WTC11 (cell line): ENCODE measurements at regions not wholly inside any gene's neighbourhood (a gene's known extent, or its start where the extent isn't known, plus 50 kb on each side); places are given as distances from the start of the nearest gene placed in this dataset.

Source experiments
- ATAC-seq: fragments of 200-7000 bp; cut with Tn5 transposase; 2 replicates; pipeline ENCODE4 v1.10.0; 2021; ENCODE audit warnings: mild to moderate bottlenecking, moderate library complexity
- CTCF ChIA-PET: fragments of 300-600 bp; sonication (Branson Sonifier 250); formaldehyde crosslinking; loops from one replicate; lab custom pipeline; 2021; ENCODE audit warnings: antibody characterized with exemption; lab: Charles Lee
- POLR2A ChIA-PET: fragments of 350-600 bp; sonication (Branson Sonifier 250); formaldehyde crosslinking; loops from one replicate; lab custom pipeline; 2021; ENCODE audit warnings: antibody characterized with exemption; lab: Charles Lee
- DNase-seq: peaks from one replicate; pipeline ENCODE4 v3.0.0; 2021; ENCODE audit warnings: low spot score
- H3K27ac Mint-ChIP-seq: 2 replicates; pipeline ENCODE4 v1.8.0; 2021; ENCODE audit warnings: mixed read lengths
- H3K27me3 Mint-ChIP-seq: 2 replicates; pipeline ENCODE4 v1.8.0; 2021; ENCODE audit warnings: low read depth, mild to moderate bottlenecking, moderate library complexity, mixed read lengths
- H3K36me3 Mint-ChIP-seq: 2 replicates; pipeline ENCODE4 v1.8.0; 2021; ENCODE audit warnings: mixed read lengths
- H3K4me1 Mint-ChIP-seq: 2 replicates; pipeline ENCODE4 v1.8.0; 2022; ENCODE audit warnings: mixed read lengths
- H3K4me3 Mint-ChIP-seq: 2 replicates; pipeline ENCODE4 v1.8.0; 2021; ENCODE audit warnings: mild to moderate bottlenecking, moderate library complexity, mixed read lengths
- H3K9me3 Mint-ChIP-seq: 2 replicates; pipeline ENCODE4 v1.8.0; 2021; ENCODE audit warnings: mixed read lengths
- ARID4B ChIP-seq: sonication (generic); formaldehyde crosslinking; IDR thresholded peaks from 2 replicates; pipeline ENCODE4 v1.8.0; 2023; ENCODE audit warnings: missing genetic modification reagents, mild to moderate bottlenecking, borderline replicate concordance
- CTCF ChIP-seq: fragments of 200-600 bp; IDR thresholded peaks from 2 replicates; pipeline ENCODE4 v1.8.0; 2022; ENCODE audit warnings: antibody characterized with exemption
- E2F1 ChIP-seq: sonication (generic); formaldehyde crosslinking; IDR thresholded peaks from 2 replicates; pipeline ENCODE4 v1.8.0; 2022; ENCODE audit warnings: mild to moderate bottlenecking, missing genetic modification reagents
- ERG ChIP-seq: fragments of 250-450 bp; sonication (Bioruptor Pico); IDR thresholded peaks from 2 replicates; pipeline ENCODE4 v1.8.0; 2021; ENCODE audit warnings: mild to moderate bottlenecking
- ESRRA ChIP-seq: sonication (generic); formaldehyde crosslinking; IDR thresholded peaks from 2 replicates; pipeline ENCODE4 v1.8.1; 2022; ENCODE audit warnings: mild to moderate bottlenecking, missing genetic modification reagents, borderline replicate concordance
- FOXP4 ChIP-seq: sonication (generic); formaldehyde crosslinking; IDR thresholded peaks from 2 replicates; pipeline ENCODE4 v1.8.0; 2022; ENCODE audit warnings: mild to moderate bottlenecking, missing genetic modification reagents
- IRF1 ChIP-seq: sonication (generic); formaldehyde crosslinking; IDR thresholded peaks from 2 replicates; pipeline ENCODE4 v1.8.0; 2023; ENCODE audit warnings: missing genetic modification reagents
- MAX ChIP-seq: sonication (generic); formaldehyde crosslinking; IDR thresholded peaks from 2 replicates; pipeline ENCODE4 v1.8.0; 2022; ENCODE audit warnings: mild to moderate bottlenecking, missing genetic modification reagents
- PRRX2 ChIP-seq: fragments of 250-450 bp; sonication (Bioruptor Pico); IDR thresholded peaks from 2 replicates; pipeline ENCODE4 v1.8.0; 2021; ENCODE audit warnings: mild to moderate bottlenecking
- SOX15 ChIP-seq: fragments of 250-450 bp; sonication (Bioruptor Pico); IDR thresholded peaks from 2 replicates; pipeline ENCODE4 v1.9.0; 2021; ENCODE audit warnings: mild to moderate bottlenecking
- SP1 ChIP-seq: sonication (generic); formaldehyde crosslinking; conservative IDR thresholded peaks from 2 replicates; pipeline ENCODE4 v1.8.1; 2022; ENCODE audit warnings: missing genetic modification reagents
- ZNF121 ChIP-seq: sonication (generic); formaldehyde crosslinking; IDR thresholded peaks from 2 replicates; pipeline ENCODE4 v1.8.0; 2023; ENCODE audit warnings: missing genetic modification reagents
- ZNF396 ChIP-seq: fragments of 250-450 bp; sonication (Bioruptor Pico); IDR thresholded peaks from 2 replicates; pipeline ENCODE4 v1.8.0; 2021; ENCODE audit warnings: mild to moderate bottlenecking, moderate library complexity, borderline replicate concordance
- ZNF416 ChIP-seq: fragments of 250-450 bp; sonication (Bioruptor Pico); IDR thresholded peaks from 2 replicates; pipeline ENCODE4 v1.9.0; 2021; ENCODE audit warnings: mild to moderate bottlenecking, inconsistent platforms
- ZNF512 ChIP-seq: sonication (generic); formaldehyde crosslinking; IDR thresholded peaks from 2 replicates; pipeline ENCODE4 v1.8.1; 2022; ENCODE audit warnings: missing genetic modification reagents, borderline replicate concordance

GRCh38 chr14:105903971-105904370 is 377.6 kb downstream of the TMEM121 start:
- ChIA-PET CTCF (no interaction called here), POLR2A (no interaction called here)
- peaks cover 13% of the 10 kb centered on the region for H3K9me3 Mint-ChIP-seq
- ATAC-seq = no peak
- no peaks in the 10 kb centered on the region for H3K4me1 Mint-ChIP-seq
- H3K27ac Mint-ChIP-seq = no peak overlapping the region
- H3K4me3 Mint-ChIP-seq = no peak overlapping the region
- no peak for DNase-seq
- H3K36me3 Mint-ChIP-seq = peaks cover 34% of the 10 kb centered on the region
- H3K27me3 Mint-ChIP-seq = 0 out of 2 replicates have a peak, but pooled peaks cover 4% of the 10 kb centered on the region
- TF ChIP-seq FOXP4 (CRISPR knock-in tag) = no peak
- TF ChIP-seq E2F1 (CRISPR knock-in tag) = no peak

- TF ChIP-seq MAX = no peak
- no peak for TF ChIP-seq ZNF416 (CRISPR knock-in tag)
- TF ChIP-seq ERG (CRISPR knock-in tag) = no peak
- no peak for TF ChIP-seq PRRX2 (CRISPR knock-in tag)
- no peak for TF ChIP-seq IRF1 (CRISPR knock-in tag)
- TF ChIP-seq ESRRA (CRISPR knock-in tag) = no peak
- no peak for TF ChIP-seq ZNF121
- no peak for TF ChIP-seq ZNF512 (CRISPR knock-in tag)
- no peak for TF ChIP-seq SP1
- Mint-ChIP-seq H3K36me3 (peaks cover 32% of the 10 kb centered on the region), H3K4me1 (no peaks in the 10 kb centered on the region), H3K27ac (no peak overlapping the region), H3K27me3 (0 out of 2 replicates have a peak, but pooled peaks cover 4% of the 10 kb centered on the region), H3K9me3 (peaks cover 13% of the 10 kb centered on the region), H3K4me3 (no peak overlapping the region)
- CTCF ChIA-PET = no interaction called here
- no peak for ATAC-seq
- POLR2A ChIA-PET = no interaction called here
- DNase-seq = no peak
Observed at GRCh38 chr14:105904379-105904778, 378.0 kb downstream of the TMEM121 start.

- no peak for ATAC-seq
- 0 out of 2 replicates have a peak, but pooled peaks cover 4% of the 10 kb centered on the region for H3K27me3 Mint-ChIP-seq
- peak; percentile 3 for DNase-seq
- H3K4me1 Mint-ChIP-seq = no peaks in the 10 kb centered on the region
- peaks cover 13% of the 10 kb centered on the region for H3K9me3 Mint-ChIP-seq
- H3K27ac Mint-ChIP-seq = no peak overlapping the region
- ChIA-PET POLR2A (no interaction called here), CTCF (no interaction called here)
- peaks cover 26% of the 10 kb centered on the region for H3K36me3 Mint-ChIP-seq
- no peak overlapping the region for H3K4me3 Mint-ChIP-seq
- no peak for TF ChIP-seq CTCF
- TF ChIP-seq ARID4B (CRISPR knock-in tag) = no peak
- TF ChIP-seq SOX15 (CRISPR knock-in tag) = no peak
- no peak for TF ChIP-seq ZNF396 (CRISPR knock-in tag)
- TF ChIP-seq ERG (CRISPR knock-in tag) = no peak
- TF ChIP-seq IRF1 (CRISPR knock-in tag) = no peak
Observed at GRCh38 chr14:105905456-105905855, 379.1 kb downstream of the TMEM121 start.
